DND-41 (cell line): ENCODE measurements at regions not wholly inside any gene's neighbourhood (a gene's known extent, or its start where the extent isn't known, plus 50 kb on each side); places are given as distances from the start of the nearest gene placed in this dataset.

Experiments used
- ATAC-seq: fragments of 200-7000 bp; cut with Tn5 transposase; 3 replicates; pipeline ENCODE4 v1.9.1; 2021; ENCODE audit warnings: low read depth; ENCODE audit not compliant: insufficient read depth
- DNase-seq: peaks from one replicate; pipeline ENCODE4 v3.0.0-alpha.2; 2020
- H2AFZ ChIP-seq: 2 replicates; pipeline ENCODE4 v1.6.0; 2012; ENCODE audit warnings: low read depth, low read length
- H3K27ac ChIP-seq: 2 replicates; pipeline ENCODE4 v1.5.1; 2012; ENCODE audit warnings: low read length, inconsistent platforms
- H3K27me3 ChIP-seq: fragments of 200-600 bp; sonication (generic); 2 replicates; pipeline ENCODE4 v1.6.0; 2012; ENCODE audit warnings: low read length, mild to moderate bottlenecking, inconsistent platforms; ENCODE audit not compliant: insufficient read depth, poor library complexity
- H3K36me3 ChIP-seq: 2 replicates; pipeline ENCODE4 v1.5.1; 2012; ENCODE audit warnings: low read length, inconsistent platforms; ENCODE audit not compliant: insufficient read depth
- H3K4me1 ChIP-seq: 2 replicates; pipeline ENCODE4 v1.5.1; 2012; ENCODE audit warnings: mild to moderate bottlenecking, low read length; ENCODE audit not compliant: insufficient read depth
- H3K4me2 ChIP-seq: 2 replicates; pipeline ENCODE4 v1.6.0; 2012; ENCODE audit warnings: mild to moderate bottlenecking, moderate library complexity, low read length, inconsistent platforms; ENCODE audit not compliant: insufficient read depth
- H3K4me3 ChIP-seq, 2 experiments: fragments of 200-600 bp in 1 of 2; shearing (Covaris generic) in 1 of 2; 2 replicates each; pipeline ENCODE4 v1.5.1; 2012 to 2016; ENCODE audit warnings: inconsistent platforms in 2 of 2, low read length in 2 of 2, mild to moderate bottlenecking in 2 of 2, low read depth in 1 of 2, moderate library complexity in 1 of 2
- H3K79me2 ChIP-seq: 2 replicates; pipeline ENCODE4 v1.6.0; 2012; ENCODE audit warnings: low read length, inconsistent platforms; ENCODE audit not compliant: insufficient read depth
- H3K9ac ChIP-seq: 2 replicates; pipeline ENCODE4 v1.6.0; 2012; ENCODE audit warnings: low read depth, mild to moderate bottlenecking, inconsistent platforms, low read length, moderate library complexity
- H3K9me3 ChIP-seq: 2 replicates; pipeline ENCODE4 v1.5.1; 2012; ENCODE audit warnings: low read length, moderate library complexity, mild to moderate bottlenecking, inconsistent platforms; ENCODE audit not compliant: insufficient read depth, severe bottlenecking
- H4K20me1 ChIP-seq: 2 replicates; pipeline ENCODE4 v1.6.0; 2012; ENCODE audit warnings: low read length; ENCODE audit not compliant: insufficient read depth
- CTCF ChIP-seq: IDR thresholded peaks from 2 replicates; pipeline ENCODE4 v1.5.1; 2012; ENCODE audit warnings: borderline replicate concordance, low read length, moderate library complexity, mild to moderate bottlenecking; ENCODE audit not compliant: poor library complexity, severe bottlenecking; ENCODE audit errors: extremely low read depth
- EZH2 ChIP-seq: IDR thresholded peaks from 3 replicates; pipeline ENCODE4 v1.6.1; 2012; ENCODE audit warnings: borderline replicate concordance, low read depth, mild to moderate bottlenecking, moderate library complexity, low read length, inconsistent platforms; ENCODE audit not compliant: severe bottlenecking

- Histone ChIP-seq H3K4me2 (no peak overlapping the region), H3K4me1 (no peaks in the 10 kb centered on the region), H3K36me3 (no peaks in the 10 kb centered on the region), H3K27ac (no peak overlapping the region), H3K27me3 (no peaks in the 10 kb centered on the region), H3K9me3 (no peaks in the 10 kb centered on the region), H4K20me1 (no peaks in the 10 kb centered on the region), H3K79me2 (no peaks in the 10 kb centered on the region), H3K9ac (no peak overlapping the region), H3K4me3 (no peak overlapping the region), H2AFZ (no peak overlapping the region)
- TF ChIP-seq EZH2 (no peak), CTCF (no peak)
- no peak for DNase-seq
- no peak for ATAC-seq
Measured at GRCh38 chr2:221258464-221258863, 313.6 kb downstream of the EPHA4 start.

- ATAC-seq (no peak), DNase-seq (no peak)
- Histone ChIP-seq H3K9me3 (no peaks in the 10 kb centered on the region), H3K79me2 (no peaks in the 10 kb centered on the region), H3K27me3 (no peaks in the 10 kb centered on the region), H3K36me3 (no peaks in the 10 kb centered on the region), H3K27ac (no peak overlapping the region), H3K4me2 (no peak overlapping the region), H3K9ac (no peak overlapping the region), H3K4me1 (no peaks in the 10 kb centered on the region), H4K20me1 (no peaks in the 10 kb centered on the region), H3K4me3 (no peak overlapping the region), H2AFZ (no peak overlapping the region)
- TF ChIP-seq CTCF, result no peak
- no peak for TF ChIP-seq EZH2
Measured at GRCh38 chr2:221262651-221263050, 309.5 kb downstream of the EPHA4 start.

- DNase-seq (no peak), ATAC-seq (no peak)
- no peaks in the 10 kb centered on the region for H3K9me3 ChIP-seq
- H3K9ac ChIP-seq, result no peak overlapping the region
- no peaks in the 10 kb centered on the region for H4K20me1 ChIP-seq
- no peaks in the 10 kb centered on the region for H3K36me3 ChIP-seq
- H3K4me2 ChIP-seq, result no peak overlapping the region
- TF ChIP-seq EZH2 (no peak), CTCF (no peak)
- H3K27ac ChIP-seq, result no peak overlapping the region
- no peak overlapping the region for H3K4me3 ChIP-seq
- no peaks in the 10 kb centered on the region for H3K27me3 ChIP-seq
- no peaks in the 10 kb centered on the region for H3K79me2 ChIP-seq
- H2AFZ ChIP-seq, result no peak overlapping the region
- no peaks in the 10 kb centered on the region for H3K4me1 ChIP-seq
Measured at GRCh38 chr2:221263573-221263972, 308.5 kb downstream of the EPHA4 start.

GRCh38 chr2:221264318-221264717, 307.8 kb downstream of the EPHA4 start:
- DNase-seq, result no peak
- Histone ChIP-seq H3K9ac (no peak overlapping the region), H4K20me1 (no peaks in the 10 kb centered on the region), H3K9me3 (no peaks in the 10 kb centered on the region), H3K4me1 (no peaks in the 10 kb centered on the region), H3K4me3 (no peak overlapping the region), H3K79me2 (no peaks in the 10 kb centered on the region), H3K36me3 (no peaks in the 10 kb centered on the region), H3K27ac (no peak overlapping the region), H3K4me2 (no peak overlapping the region), H2AFZ (no peak overlapping the region), H3K27me3 (no peaks in the 10 kb centered on the region)
- TF ChIP-seq CTCF (no peak), EZH2 (no peak)
- ATAC-seq, result no peak
